Panc1 (cell line): ENCODE measurements at regions not wholly inside any gene's neighbourhood (a gene's known extent, or its start where the extent isn't known, plus 50 kb on each side); places are given as distances from the start of the nearest gene placed in this dataset.

Experiments
- ATAC-seq: fragments of 200-7000 bp; cut with Tn5 transposase; 2 replicates; pipeline ENCODE4 v1.9.1; 2020; ENCODE audit warnings: mild to moderate bottlenecking, moderate library complexity
- BruUV-seq: library from RNA; stranded (reverse); fragments of 400-500 nt; replicated peaks from 2 replicates; lab custom pipeline; 2021; lab: Mats Ljungman, UMichigan
- CTCF ChIA-PET: fragments of 300-600 bp; sonication (Branson Sonifier 250); formaldehyde crosslinking; loops from one replicate; lab custom pipeline; 2022; ENCODE audit warnings: antibody characterized with exemption; lab: Charles Lee
- POLR2A ChIA-PET: fragments of 300-600 bp; sonication (Branson Sonifier 250); formaldehyde crosslinking; loops from one replicate; lab custom pipeline; 2022; ENCODE audit warnings: antibody characterized with exemption; lab: Charles Lee
- DNase-seq: peaks from one replicate; pipeline ENCODE4 v3.0.0-alpha.2; 2010; ENCODE audit warnings: low read depth, low spot score
- H3K27ac ChIP-seq: 2 replicates; pipeline ENCODE4 v1.5.1; 2011; ENCODE audit warnings: mild to moderate bottlenecking, low read length, inconsistent platforms
- H3K27me3 ChIP-seq: fragments of 200-500 bp; sonication (Bioruptor generic); 2 replicates; pipeline ENCODE4 v1.6.0; 2014; ENCODE audit warnings: low read length, inconsistent platforms; ENCODE audit not compliant: control insufficient read depth, insufficient read depth
- H3K36me3 ChIP-seq: fragments of 200-500 bp; sonication (Bioruptor generic); 2 replicates; pipeline ENCODE4 v1.5.1; 2014; ENCODE audit warnings: inconsistent platforms, mild to moderate bottlenecking, low read length, moderate library complexity; ENCODE audit not compliant: control insufficient read depth, insufficient read depth
- H3K4me1 ChIP-seq: 2 replicates; pipeline ENCODE4 v1.5.1; 2011; ENCODE audit warnings: inconsistent platforms, mild to moderate bottlenecking, low read length, moderate library complexity; ENCODE audit not compliant: control insufficient read depth, insufficient read depth
- H3K4me3 ChIP-seq, 2 experiments: 2 replicates each; pipeline ENCODE4 v1.5.1; 2011 to 2012; ENCODE audit warnings: low read depth in 2 of 2, low read length in 2 of 2, mild to moderate bottlenecking in 2 of 2, inconsistent platforms in 1 of 2, moderate library complexity in 1 of 2
- H3K9me3 ChIP-seq: fragments of 200-500 bp; sonication (Bioruptor generic); 2 replicates; pipeline ENCODE4 v1.5.1; 2014; ENCODE audit warnings: low read depth, mild to moderate bottlenecking, inconsistent platforms, low read length, moderate library complexity; ENCODE audit not compliant: control insufficient read depth, insufficient read depth
- POLR2AphosphoS5 ChIP-seq: IDR thresholded peaks from 2 replicates; pipeline ENCODE4 v1.6.1; 2012; ENCODE audit warnings: mild to moderate bottlenecking, low read depth, low read length, moderate library complexity
- SIN3A ChIP-seq: IDR thresholded peaks from 2 replicates; pipeline ENCODE4 v1.6.1; 2012; ENCODE audit warnings: low read depth, mild to moderate bottlenecking, low read length, moderate library complexity, borderline replicate concordance; ENCODE audit not compliant: insufficient read depth
- TCF7L2 ChIP-seq: IDR thresholded peaks from 2 replicates; pipeline ENCODE4 v1.6.1; 2011; ENCODE audit warnings: mild to moderate bottlenecking, low read depth, low read length, inconsistent platforms
- in situ Hi-C: cut with HindIII; loops from 2 replicates; pipeline ENCODE4 v1.10.0; 2016; ENCODE audit warnings: low sequenced_read_pairs, low pct_unique_long_range_greater_than_20kb
- intact Hi-C: fragments of 100-400 bp; cut with micrococcal nuclease; formaldehyde crosslinking; loops from one replicate; pipeline ENCODE4 v1.10.0; 2022; ENCODE audit not compliant: unreplicated experiment
- TF ChIP-seq, protein P1 (sequence below), 2 experiments: IDR thresholded peaks; 2 replicates each; pipeline ENCODE4 v1.6.1; 2011 to 2012; ENCODE audit warnings: low read depth in 2 of 2, control low read depth in 1 of 2, low read length in 1 of 2, mild to moderate bottlenecking in 1 of 2, moderate library complexity in 1 of 2; ENCODE audit not compliant: insufficient read depth in 1 of 2
- TF ChIP-seq, protein P2 (sequence below): fragments of 450-650 bp; IDR thresholded peaks from 2 replicates; pipeline ENCODE4 v1.5.1; 2017; ENCODE audit warnings: mild to moderate bottlenecking

DNA sequence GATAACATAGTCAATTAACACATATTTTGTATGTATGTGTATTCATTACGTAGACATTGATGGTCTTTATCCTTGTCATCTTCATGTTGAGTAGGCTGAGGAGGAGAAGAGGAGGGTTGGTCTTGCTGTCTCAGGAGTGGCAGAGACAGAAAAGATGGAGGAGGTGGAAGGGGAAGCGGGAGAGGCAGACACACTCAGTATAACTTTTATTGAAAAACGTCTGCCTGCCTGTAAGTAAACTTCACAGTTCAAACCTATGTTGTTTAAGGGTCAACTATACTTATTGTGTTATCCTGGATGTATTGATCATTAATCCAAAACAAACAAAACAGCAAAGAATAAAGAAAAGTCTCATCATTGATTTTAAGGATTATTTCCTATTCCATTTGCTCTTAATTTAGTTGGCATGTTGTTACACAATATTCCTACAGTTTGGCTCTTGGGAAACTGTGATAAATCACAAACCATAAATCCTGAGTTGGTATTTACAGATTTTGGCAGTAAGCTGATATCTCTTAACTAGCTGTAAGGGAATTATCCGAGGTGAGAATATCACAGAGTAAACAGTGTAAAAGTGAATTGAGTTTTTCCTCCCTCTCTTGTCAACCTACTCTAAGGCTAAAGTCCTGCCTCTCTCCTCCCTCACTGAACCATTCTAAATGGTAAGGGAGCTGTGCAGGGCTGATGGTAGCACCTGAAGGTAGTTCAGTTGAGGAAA, 487.2 kb downstream of the SPATA31D1 start:
- intact Hi-C loops = no loop called here
- ChIA-PET CTCF (no interaction called here), POLR2A (no interaction called here)
- Histone ChIP-seq H3K9me3 (no peaks in the 10 kb centered on the region), H3K4me3 (no peak overlapping the region), H3K27me3 (no peaks in the 10 kb centered on the region), H3K4me1 (no peaks in the 10 kb centered on the region), H3K36me3 (no peaks in the 10 kb centered on the region), H3K27ac (no peak overlapping the region)
- no peak for DNase-seq
- no peak for ATAC-seq
- TF ChIP-seq POLR2AphosphoS5 = no peak
- TF ChIP-seq, protein P1, sequence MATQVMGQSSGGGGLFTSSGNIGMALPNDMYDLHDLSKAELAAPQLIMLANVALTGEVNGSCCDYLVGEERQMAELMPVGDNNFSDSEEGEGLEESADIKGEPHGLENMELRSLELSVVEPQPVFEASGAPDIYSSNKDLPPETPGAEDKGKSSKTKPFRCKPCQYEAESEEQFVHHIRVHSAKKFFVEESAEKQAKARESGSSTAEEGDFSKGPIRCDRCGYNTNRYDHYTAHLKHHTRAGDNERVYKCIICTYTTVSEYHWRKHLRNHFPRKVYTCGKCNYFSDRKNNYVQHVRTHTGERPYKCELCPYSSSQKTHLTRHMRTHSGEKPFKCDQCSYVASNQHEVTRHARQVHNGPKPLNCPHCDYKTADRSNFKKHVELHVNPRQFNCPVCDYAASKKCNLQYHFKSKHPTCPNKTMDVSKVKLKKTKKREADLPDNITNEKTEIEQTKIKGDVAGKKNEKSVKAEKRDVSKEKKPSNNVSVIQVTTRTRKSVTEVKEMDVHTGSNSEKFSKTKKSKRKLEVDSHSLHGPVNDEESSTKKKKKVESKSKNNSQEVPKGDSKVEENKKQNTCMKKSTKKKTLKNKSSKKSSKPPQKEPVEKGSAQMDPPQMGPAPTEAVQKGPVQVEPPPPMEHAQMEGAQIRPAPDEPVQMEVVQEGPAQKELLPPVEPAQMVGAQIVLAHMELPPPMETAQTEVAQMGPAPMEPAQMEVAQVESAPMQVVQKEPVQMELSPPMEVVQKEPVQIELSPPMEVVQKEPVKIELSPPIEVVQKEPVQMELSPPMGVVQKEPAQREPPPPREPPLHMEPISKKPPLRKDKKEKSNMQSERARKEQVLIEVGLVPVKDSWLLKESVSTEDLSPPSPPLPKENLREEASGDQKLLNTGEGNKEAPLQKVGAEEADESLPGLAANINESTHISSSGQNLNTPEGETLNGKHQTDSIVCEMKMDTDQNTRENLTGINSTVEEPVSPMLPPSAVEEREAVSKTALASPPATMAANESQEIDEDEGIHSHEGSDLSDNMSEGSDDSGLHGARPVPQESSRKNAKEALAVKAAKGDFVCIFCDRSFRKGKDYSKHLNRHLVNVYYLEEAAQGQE (IDR thresholded peaks at IDR 0.05; ENCODE audit: insufficient read depth in 1 of 2, low read depth in 2 of 2, low read length in 1 of 2) = no peak
- TF ChIP-seq SIN3A = no peak
- TF ChIP-seq TCF7L2 = no peak
- TF ChIP-seq, protein P2, sequence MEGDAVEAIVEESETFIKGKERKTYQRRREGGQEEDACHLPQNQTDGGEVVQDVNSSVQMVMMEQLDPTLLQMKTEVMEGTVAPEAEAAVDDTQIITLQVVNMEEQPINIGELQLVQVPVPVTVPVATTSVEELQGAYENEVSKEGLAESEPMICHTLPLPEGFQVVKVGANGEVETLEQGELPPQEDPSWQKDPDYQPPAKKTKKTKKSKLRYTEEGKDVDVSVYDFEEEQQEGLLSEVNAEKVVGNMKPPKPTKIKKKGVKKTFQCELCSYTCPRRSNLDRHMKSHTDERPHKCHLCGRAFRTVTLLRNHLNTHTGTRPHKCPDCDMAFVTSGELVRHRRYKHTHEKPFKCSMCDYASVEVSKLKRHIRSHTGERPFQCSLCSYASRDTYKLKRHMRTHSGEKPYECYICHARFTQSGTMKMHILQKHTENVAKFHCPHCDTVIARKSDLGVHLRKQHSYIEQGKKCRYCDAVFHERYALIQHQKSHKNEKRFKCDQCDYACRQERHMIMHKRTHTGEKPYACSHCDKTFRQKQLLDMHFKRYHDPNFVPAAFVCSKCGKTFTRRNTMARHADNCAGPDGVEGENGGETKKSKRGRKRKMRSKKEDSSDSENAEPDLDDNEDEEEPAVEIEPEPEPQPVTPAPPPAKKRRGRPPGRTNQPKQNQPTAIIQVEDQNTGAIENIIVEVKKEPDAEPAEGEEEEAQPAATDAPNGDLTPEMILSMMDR = no peak
- no TSS peak for BruUV-seq
- in situ Hi-C loops = no loop called here

DNA sequence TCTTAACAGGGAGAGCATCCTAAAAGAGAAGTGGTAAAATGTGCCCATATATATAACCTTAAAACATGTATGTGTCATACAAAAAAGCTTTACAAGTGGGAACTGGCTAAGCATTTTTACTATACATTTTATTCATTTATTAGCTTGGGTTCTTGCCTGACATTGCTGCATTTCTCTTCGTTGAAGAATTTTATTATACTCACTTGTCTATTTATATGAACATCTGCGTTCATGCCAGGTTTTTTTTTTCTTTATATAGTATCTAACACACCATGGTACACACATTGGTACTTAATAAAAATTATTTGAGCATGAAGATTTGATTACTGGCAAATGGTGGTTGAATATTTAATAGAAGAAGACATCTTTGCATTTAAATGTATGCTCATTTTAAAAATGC, 492.3 kb downstream of the SPATA31D1 start:
- H3K27ac ChIP-seq = no peak overlapping the region
- DNase-seq (no peak), ATAC-seq (no peak)
- H3K4me1 ChIP-seq = no peaks in the 10 kb centered on the region
- intact Hi-C loops (no loop called here), in situ Hi-C loops (no loop called here)
- ChIA-PET CTCF (no interaction called here), POLR2A (interaction anchor here (0.6 kb wide), 1 partner anchor 1136 kb away, joined by 4 read pairs; no protein-coding TSS in a partner anchor)
- no TSS peak for BruUV-seq
- no peaks in the 10 kb centered on the region for H3K27me3 ChIP-seq
- no peaks in the 10 kb centered on the region for H3K9me3 ChIP-seq
- TF ChIP-seq TCF7L2 (no peak), POLR2AphosphoS5 (no peak), SIN3A (no peak)
- TF ChIP-seq, protein P1 (IDR thresholded peaks at IDR 0.05; ENCODE audit: insufficient read depth in 1 of 2, low read depth in 2 of 2, low read length in 1 of 2) = no peak
- TF ChIP-seq, protein P2 = no peak
- H3K36me3 ChIP-seq = no peaks in the 10 kb centered on the region
- no peak overlapping the region for H3K4me3 ChIP-seq
